Endodermal cell (in vitro differentiated cells): ENCODE measurements at regions not wholly inside any gene's neighbourhood (a gene's known extent, or its start where the extent isn't known, plus 50 kb on each side); places are given as distances from the start of the nearest gene placed in this dataset.

Experiments used
- DNase-seq: peaks from one replicate; pipeline ENCODE4 v3.0.0-alpha.2; 2017
- H3K27ac ChIP-seq: 2 replicates; pipeline ENCODE4 v1.5.1; 2013; ENCODE audit warnings: mild to moderate bottlenecking, low read depth, low read length, moderate library complexity
- H3K27me3 ChIP-seq: 2 replicates; pipeline ENCODE4 v1.6.1; 2013; ENCODE audit warnings: mild to moderate bottlenecking, low read length, moderate library complexity; ENCODE audit not compliant: insufficient read depth, control insufficient read depth, poor library complexity, severe bottlenecking
- H3K36me3 ChIP-seq: 2 replicates; pipeline ENCODE4 v1.7.0; 2013; ENCODE audit warnings: mild to moderate bottlenecking, low read length, moderate library complexity; ENCODE audit not compliant: control insufficient read depth, insufficient read depth
- H3K4me1 ChIP-seq: one replicate; pipeline ENCODE4 v1.7.0; 2013; ENCODE audit warnings: low read length; ENCODE audit not compliant: control insufficient read depth, insufficient read depth
- H3K4me3 ChIP-seq: 2 replicates; pipeline ENCODE4 v1.5.1; 2013; ENCODE audit warnings: mild to moderate bottlenecking, low read length, moderate library complexity
- H3K9ac ChIP-seq: 2 replicates; pipeline ENCODE4 v1.6.1; 2013; ENCODE audit warnings: mild to moderate bottlenecking, low read length, moderate library complexity; ENCODE audit not compliant: poor library complexity, severe bottlenecking; ENCODE audit errors: extremely low read depth
- H3K9me3 ChIP-seq: 2 replicates; pipeline ENCODE4 v1.6.1; 2013; ENCODE audit warnings: mild to moderate bottlenecking, low read length, moderate library complexity; ENCODE audit not compliant: control insufficient read depth
- H3K27ac Mint-ChIP-seq: 2 replicates; pipeline ENCODE4 v1.8.0; 2020; ENCODE audit warnings: mixed read lengths
- H3K27me3 Mint-ChIP-seq: 2 replicates; pipeline ENCODE4 v1.8.0; 2021; ENCODE audit warnings: mild to moderate bottlenecking, mixed read lengths; ENCODE audit not compliant: insufficient read depth
- H3K36me3 Mint-ChIP-seq: 2 replicates; pipeline ENCODE4 v1.8.0; 2020; ENCODE audit warnings: low read depth, mixed read lengths
- H3K4me1 Mint-ChIP-seq: 2 replicates; pipeline ENCODE4 v1.8.0; 2020; ENCODE audit warnings: mixed read lengths
- H3K4me3 Mint-ChIP-seq: 2 replicates; pipeline ENCODE4 v1.8.0; 2020; ENCODE audit warnings: mild to moderate bottlenecking, moderate library complexity, mixed read lengths
- H3K9me3 Mint-ChIP-seq: 2 replicates; pipeline ENCODE4 v1.8.0; 2020; ENCODE audit warnings: mild to moderate bottlenecking, mixed read lengths
- CTCF ChIP-seq: fragments of 200-600 bp; sonication (generic); conservative IDR thresholded peaks from 2 replicates; pipeline ENCODE4 v1.5.0; 2021; ENCODE audit warnings: antibody characterized with exemption, mild to moderate bottlenecking
- WGBS, 2 experiments: methylation state at CpG; one replicate each; pipeline versions ENCODE4 v1.1.5 to v1.1.7; 2013; ENCODE audit warnings: missing lambda C conversion rate in 2 of 2, mixed read lengths in 1 of 2; ENCODE audit not compliant: insufficient coverage in 1 of 2, insufficient read length in 1 of 2; 5-methylcytosine and 5-hydroxymethylcytosine counted together

- Histone ChIP-seq H3K4me3 (no peak overlapping the region), H3K9me3 (no peaks in the 10 kb centered on the region), H3K36me3 (no peaks in the 10 kb centered on the region), H3K4me1 (peaks cover 7% of the 10 kb centered on the region), H3K27ac (no peak overlapping the region), H3K27me3 (no peaks in the 10 kb centered on the region), H3K9ac (no peak overlapping the region)
- no peak overlapping the region for H3K27ac Mint-ChIP-seq
- H3K4me3 Mint-ChIP-seq: no peak overlapping the region
- WGBS, 2 experiments: 83 to 88% methylated on average over 3 to 6 of the region's 7 CpGs
- TF ChIP-seq CTCF: no peak
- no peaks in the 10 kb centered on the region for H3K9me3 Mint-ChIP-seq
- H3K27me3 Mint-ChIP-seq: peaks cover 2% of the 10 kb centered on the region
- no peak for DNase-seq
- no peaks in the 10 kb centered on the region for H3K36me3 Mint-ChIP-seq
- H3K4me1 Mint-ChIP-seq: peaks cover 25% of the 10 kb centered on the region
These were observed 161.7 kb upstream of the LYZL1 start for GRCh38 chr10:29127037-29127700.

- H3K27ac Mint-ChIP-seq: no peak overlapping the region
- Histone ChIP-seq H3K9me3 (no peaks in the 10 kb centered on the region), H3K4me3 (no peak overlapping the region), H3K27ac (no peak overlapping the region), H3K9ac (no peak overlapping the region), H3K36me3 (no peaks in the 10 kb centered on the region), H3K27me3 (no peaks in the 10 kb centered on the region), H3K4me1 (peaks cover 7% of the 10 kb centered on the region)
- no peak overlapping the region for H3K4me3 Mint-ChIP-seq
- H3K9me3 Mint-ChIP-seq: no peaks in the 10 kb centered on the region
- H3K27me3 Mint-ChIP-seq: peaks cover 2% of the 10 kb centered on the region
- peaks cover 25% of the 10 kb centered on the region for H3K4me1 Mint-ChIP-seq
- no peak for TF ChIP-seq CTCF
- no peaks in the 10 kb centered on the region for H3K36me3 Mint-ChIP-seq
- DNase-seq: peak; percentile 50
- WGBS, 2 experiments: 31 to 50% methylated on average over 1 to 3 of the region's 3 CpGs
These were observed 161.1 kb upstream of the LYZL1 start for GRCh38 chr10:29127731-29128130.

GRCh38 chr10:29130190-29130673, 158.6 kb upstream of the LYZL1 start:
- no peak overlapping the region for H3K27ac Mint-ChIP-seq
- DNase-seq: peak; percentile 58
- no peak overlapping the region for H3K4me3 ChIP-seq
- no peaks in the 10 kb centered on the region for H3K9me3 Mint-ChIP-seq
- peaks cover 7% of the 10 kb centered on the region for H3K4me1 ChIP-seq
- H3K9me3 ChIP-seq: no peaks in the 10 kb centered on the region
- WGBS, 2 experiments: 21% methylated on average over 1 of the region's 1 CpG; no CpG with 5 or more reads in 1 of the 2 experiments
- H3K4me3 Mint-ChIP-seq: no peak overlapping the region
- no peak overlapping the region for H3K9ac ChIP-seq
- no peak overlapping the region for H3K27ac ChIP-seq
- H3K27me3 ChIP-seq: no peaks in the 10 kb centered on the region
- H3K36me3 ChIP-seq: no peaks in the 10 kb centered on the region
- peak; percentile 90 for TF ChIP-seq CTCF
- H3K36me3 Mint-ChIP-seq: no peaks in the 10 kb centered on the region
- H3K4me1 Mint-ChIP-seq: peaks cover 28% of the 10 kb centered on the region
- peaks cover 2% of the 10 kb centered on the region for H3K27me3 Mint-ChIP-seq
